Caco-2 (cell line): ENCODE measurements at regions not wholly inside any gene's neighbourhood (a gene's known extent, or its start where the extent isn't known, plus 50 kb on each side); places are given as distances from the start of the nearest gene placed in this dataset.

Source experiments
- BruUV-seq: library from RNA; stranded (reverse); fragments of 400-500 nt; replicated peaks from 2 replicates; lab custom pipeline; 2021; lab: Mats Ljungman, UMichigan
- CTCF ChIA-PET: fragments of 300-600 bp; sonication (Branson Sonifier 250); formaldehyde crosslinking; loops from one replicate; lab custom pipeline; 2022; ENCODE audit warnings: antibody characterized with exemption; lab: Charles Lee
- POLR2A ChIA-PET: fragments of 300-600 bp; sonication (Branson Sonifier 250); formaldehyde crosslinking; loops from one replicate; lab custom pipeline; 2022; ENCODE audit warnings: antibody characterized with exemption; lab: Charles Lee
- DNase-seq, 2 experiments: peaks; one replicate each; pipeline versions ENCODE4 v3.0.0 to v3.0.0-alpha.2; 2020 to 2022
- H3K27me3 ChIP-seq: replicated peaks from 2 replicates; pipeline ENCODE4 v1.6.0; 2011; ENCODE audit warnings: low read length; ENCODE audit not compliant: control insufficient read depth, insufficient read depth
- H3K36me3 ChIP-seq: 2 replicates; pipeline ENCODE4 v1.5.1; 2011; ENCODE audit warnings: low read length; ENCODE audit not compliant: control insufficient read depth, insufficient read depth
- H3K4me1 ChIP-seq: fragments of 250-450 bp; sonication (Bioruptor Pico); 2 replicates; pipeline ENCODE4 v1.5.1; 2020; ENCODE audit warnings: mild to moderate bottlenecking
- H3K4me3 ChIP-seq: 2 replicates; pipeline ENCODE4 v1.5.1; 2011; ENCODE audit warnings: low read depth, mild to moderate bottlenecking, control low read depth, low read length
- H3K9me3 ChIP-seq: fragments of 250-450 bp; sonication (Bioruptor Pico); 2 replicates; pipeline ENCODE4 v1.5.1; 2020; ENCODE audit warnings: mild to moderate bottlenecking, moderate library complexity
- H3K27ac Mint-ChIP-seq: one replicate; pipeline ENCODE4 v1.8.0; 2022; ENCODE audit warnings: mixed read lengths; ENCODE audit not compliant: unreplicated experiment
- H3K27me3 Mint-ChIP-seq: one replicate; pipeline ENCODE4 v1.8.0; 2022; ENCODE audit warnings: mixed read lengths; ENCODE audit not compliant: insufficient read depth, unreplicated experiment
- H3K36me3 Mint-ChIP-seq: one replicate; pipeline ENCODE4 v1.8.0; 2022; ENCODE audit warnings: mild to moderate bottlenecking, mixed read lengths; ENCODE audit not compliant: insufficient read depth, unreplicated experiment
- H3K4me1 Mint-ChIP-seq: one replicate; pipeline ENCODE4 v1.8.0; 2022; ENCODE audit warnings: low read depth, mixed read lengths; ENCODE audit not compliant: unreplicated experiment
- H3K4me3 Mint-ChIP-seq: one replicate; pipeline ENCODE4 v1.8.0; 2022; ENCODE audit warnings: mild to moderate bottlenecking, moderate library complexity, mixed read lengths; ENCODE audit not compliant: unreplicated experiment
- H3K9me3 Mint-ChIP-seq: one replicate; pipeline ENCODE4 v1.8.0; 2022; ENCODE audit warnings: mixed read lengths; ENCODE audit not compliant: unreplicated experiment
- intact Hi-C: fragments of 100-400 bp; cut with micrococcal nuclease; formaldehyde crosslinking; loops from one replicate; pipeline ENCODE4 v1.10.0; 2022; ENCODE audit not compliant: unreplicated experiment
- TF ChIP-seq, protein P1 (sequence below), 2 experiments: fragments of 200-600 bp in 1 of 2; IDR thresholded peaks; 1 replicate in 1 of 2; 2 replicates in 1 of 2; pipeline versions ENCODE4 v1.5.1 to v1.8.0; 2011 to 2022; ENCODE audit warnings: antibody characterized with exemption in 1 of 2, control low read depth in 1 of 2, inconsistent platforms in 1 of 2, low read depth in 1 of 2, low read length in 1 of 2, mild to moderate bottlenecking in 1 of 2, moderate library complexity in 1 of 2; ENCODE audit not compliant: insufficient read depth in 1 of 2, severe bottlenecking in 1 of 2, unreplicated experiment in 1 of 2

DNA sequence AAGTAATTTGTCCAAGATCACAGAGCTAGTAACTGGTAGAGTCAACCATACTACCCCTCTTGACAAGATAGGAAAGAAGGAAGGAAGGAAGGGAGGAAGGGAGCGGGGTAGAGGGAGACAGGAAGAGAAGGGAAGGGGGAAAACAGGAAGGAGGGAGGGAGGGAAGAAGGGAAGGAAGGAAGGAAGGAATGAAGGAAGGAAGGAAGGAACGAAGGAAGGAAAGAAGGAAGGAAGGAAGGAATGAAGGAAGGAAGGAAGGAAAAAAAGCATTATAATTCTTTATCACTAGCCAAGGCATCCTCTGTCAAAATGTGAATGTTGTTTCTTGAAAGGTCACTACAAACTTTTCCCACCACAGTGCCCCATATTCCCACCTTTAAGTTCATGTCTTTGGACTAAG is 223.6 kb downstream of the SHQ1 start:
- H3K27me3 Mint-ChIP-seq, result no peaks in the 10 kb centered on the region
- CTCF ChIA-PET, result no interaction called here
- no peaks in the 10 kb centered on the region for H3K27me3 ChIP-seq
- POLR2A ChIA-PET, result no interaction called here
- peaks cover 19% of the 10 kb centered on the region for H3K4me1 ChIP-seq
- H3K4me1 Mint-ChIP-seq, result peaks cover 14% of the 10 kb centered on the region
- no peak for DNase-seq
- no peaks in the 10 kb centered on the region for H3K36me3 Mint-ChIP-seq
- intact Hi-C loops, result no loop called here
- H3K27ac Mint-ChIP-seq, result no peak overlapping the region
- TF ChIP-seq, protein P1, sequence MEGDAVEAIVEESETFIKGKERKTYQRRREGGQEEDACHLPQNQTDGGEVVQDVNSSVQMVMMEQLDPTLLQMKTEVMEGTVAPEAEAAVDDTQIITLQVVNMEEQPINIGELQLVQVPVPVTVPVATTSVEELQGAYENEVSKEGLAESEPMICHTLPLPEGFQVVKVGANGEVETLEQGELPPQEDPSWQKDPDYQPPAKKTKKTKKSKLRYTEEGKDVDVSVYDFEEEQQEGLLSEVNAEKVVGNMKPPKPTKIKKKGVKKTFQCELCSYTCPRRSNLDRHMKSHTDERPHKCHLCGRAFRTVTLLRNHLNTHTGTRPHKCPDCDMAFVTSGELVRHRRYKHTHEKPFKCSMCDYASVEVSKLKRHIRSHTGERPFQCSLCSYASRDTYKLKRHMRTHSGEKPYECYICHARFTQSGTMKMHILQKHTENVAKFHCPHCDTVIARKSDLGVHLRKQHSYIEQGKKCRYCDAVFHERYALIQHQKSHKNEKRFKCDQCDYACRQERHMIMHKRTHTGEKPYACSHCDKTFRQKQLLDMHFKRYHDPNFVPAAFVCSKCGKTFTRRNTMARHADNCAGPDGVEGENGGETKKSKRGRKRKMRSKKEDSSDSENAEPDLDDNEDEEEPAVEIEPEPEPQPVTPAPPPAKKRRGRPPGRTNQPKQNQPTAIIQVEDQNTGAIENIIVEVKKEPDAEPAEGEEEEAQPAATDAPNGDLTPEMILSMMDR (IDR thresholded peaks at IDR 0.05; ENCODE audit: insufficient read depth in 1 of 2, low read depth in 1 of 2, low read length in 1 of 2, severe bottlenecking in 1 of 2, unreplicated experiment in 1 of 2), result no peak
- H3K9me3 Mint-ChIP-seq, result no peaks in the 10 kb centered on the region
- no peak overlapping the region for H3K4me3 ChIP-seq
- no peaks in the 10 kb centered on the region for H3K36me3 ChIP-seq
- no peak overlapping the region for H3K4me3 Mint-ChIP-seq
- no peaks in the 10 kb centered on the region for H3K9me3 ChIP-seq
- no TSS peak for BruUV-seq

DNA sequence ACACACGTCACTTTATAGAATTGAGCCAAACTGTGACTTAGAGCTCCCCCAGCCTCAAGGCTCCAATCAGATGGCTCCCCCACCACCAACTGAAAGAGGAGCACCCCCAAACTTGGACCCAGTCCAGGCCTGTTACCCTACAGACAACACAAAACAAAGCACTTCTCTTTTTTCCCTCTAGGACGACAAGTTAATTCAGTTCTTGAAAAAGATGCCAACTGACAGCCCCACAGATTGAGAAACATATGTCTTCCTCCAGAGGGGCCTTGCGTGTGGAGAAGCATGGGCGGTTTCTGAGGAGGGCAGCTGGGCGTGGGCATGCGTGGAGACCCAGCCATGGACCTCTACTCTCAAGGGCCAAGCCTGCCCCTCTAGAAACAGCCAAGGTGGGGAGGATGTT is 229.5 kb downstream of the SHQ1 start:
- Histone ChIP-seq H3K4me3 (no peak overlapping the region), H3K36me3 (no peaks in the 10 kb centered on the region), H3K9me3 (no peaks in the 10 kb centered on the region), H3K27me3 (no peaks in the 10 kb centered on the region), H3K4me1 (peaks cover 16% of the 10 kb centered on the region)
- intact Hi-C loops, result no loop called here
- ChIA-PET CTCF (no interaction called here), POLR2A (no interaction called here)
- Mint-ChIP-seq H3K4me1 (peaks cover 9% of the 10 kb centered on the region), H3K27ac (no peak overlapping the region), H3K9me3 (peaks cover 14% of the 10 kb centered on the region), H3K27me3 (no peaks in the 10 kb centered on the region), H3K4me3 (no peak overlapping the region), H3K36me3 (no peaks in the 10 kb centered on the region)
- no TSS peak for BruUV-seq
- no peak for DNase-seq
- TF ChIP-seq, protein P1 (IDR thresholded peaks at IDR 0.05; ENCODE audit: insufficient read depth in 1 of 2, low read depth in 1 of 2, low read length in 1 of 2, severe bottlenecking in 1 of 2, unreplicated experiment in 1 of 2), result no peak

DNA sequence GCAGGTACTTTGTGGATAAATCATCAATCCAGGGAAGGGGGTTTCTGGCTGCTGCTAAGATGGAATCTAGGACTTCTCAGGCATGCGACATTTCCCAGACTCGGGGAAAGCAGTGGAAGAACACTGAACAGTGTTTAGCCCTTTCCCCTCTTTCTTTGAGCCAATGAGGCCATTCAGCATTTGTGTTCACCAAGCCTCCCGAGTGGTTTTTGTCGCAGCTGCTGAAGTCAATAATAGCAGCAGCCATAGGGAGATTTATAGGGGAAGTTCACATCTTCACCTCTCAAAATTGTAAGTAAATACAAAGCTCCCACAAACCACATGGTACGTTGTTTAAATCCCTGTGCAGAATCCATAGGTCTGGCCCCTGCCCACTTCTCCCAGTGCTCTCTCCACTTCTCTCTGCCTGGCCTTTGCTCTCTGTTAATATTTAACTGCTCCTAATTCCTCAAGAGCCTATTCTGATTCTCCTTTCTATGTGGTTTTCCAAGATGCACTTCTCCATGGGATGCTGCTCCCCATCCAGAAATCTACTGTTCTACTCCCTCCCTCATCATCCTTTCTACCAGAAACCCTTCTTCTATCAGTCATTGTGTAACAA is 230.7 kb downstream of the SHQ1 start:
- no peaks in the 10 kb centered on the region for H3K9me3 ChIP-seq
- H3K9me3 Mint-ChIP-seq, result peaks cover 14% of the 10 kb centered on the region
- no peaks in the 10 kb centered on the region for H3K36me3 ChIP-seq
- H3K4me3 ChIP-seq, result no peak overlapping the region
- H3K4me1 Mint-ChIP-seq, result peaks cover 9% of the 10 kb centered on the region
- no peak overlapping the region for H3K4me3 Mint-ChIP-seq
- POLR2A ChIA-PET, result no interaction called here
- H3K36me3 Mint-ChIP-seq, result no peaks in the 10 kb centered on the region
- peak in 1 of 2 experiments; percentile 30 for DNase-seq
- CTCF ChIA-PET, result no interaction called here
- no peak overlapping the region for H3K27ac Mint-ChIP-seq
- H3K27me3 Mint-ChIP-seq, result no peaks in the 10 kb centered on the region
- BruUV-seq, result no TSS peak
- H3K4me1 ChIP-seq, result peaks cover 16% of the 10 kb centered on the region
- intact Hi-C loops, result no loop called here
- no peaks in the 10 kb centered on the region for H3K27me3 ChIP-seq
- TF ChIP-seq, protein P1 (IDR thresholded peaks at IDR 0.05; ENCODE audit: insufficient read depth in 1 of 2, low read depth in 1 of 2, low read length in 1 of 2, severe bottlenecking in 1 of 2, unreplicated experiment in 1 of 2), result no peak
